ENCODE measurements at regions not wholly inside any gene's neighbourhood (a gene's known extent, or its start where the extent isn't known, plus 50 kb on each side); places are given as distances from the start of the nearest gene placed in this dataset.

DNA sequence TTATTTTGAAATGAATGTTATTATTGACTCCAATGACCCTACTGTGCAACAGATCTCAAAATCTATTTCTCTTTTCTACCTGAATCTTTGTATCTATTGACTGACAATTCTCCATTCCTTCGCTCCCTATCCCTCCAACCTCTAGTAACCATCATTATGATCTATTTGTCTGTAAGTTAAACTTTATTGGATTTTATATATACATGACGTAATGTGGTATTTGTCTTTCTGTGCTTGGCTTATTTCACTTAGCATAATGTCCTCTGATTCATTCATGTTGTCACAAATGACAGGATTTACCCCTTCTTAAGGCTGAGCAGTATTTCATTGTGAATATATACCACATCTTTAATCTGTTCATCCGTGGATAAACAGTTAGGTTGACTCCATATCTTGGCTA lies 200.4 kb upstream of the SORCS1 start:
- TF ChIP-seq NFE2L2 (conservative IDR thresholded peaks at IDR 0.05; ENCODE audit: low read length) (no peak), CHD2 (IDR thresholded peaks at IDR 0.05; ENCODE audit: low read length, partially characterized antibody) (no peak), EP300 (IDR thresholded peaks at IDR 0.05) (no peak), KDM1A (IDR thresholded peaks at IDR 0.05; ENCODE audit: low read depth) (no peak), MAFK (IDR thresholded peaks at IDR 0.05; ENCODE audit: partially characterized antibody) (no peak), POLR2A (IDR thresholded peaks at IDR 0.05; ENCODE audit: low read length) (no peak)
- TF ChIP-seq, protein P1, sequence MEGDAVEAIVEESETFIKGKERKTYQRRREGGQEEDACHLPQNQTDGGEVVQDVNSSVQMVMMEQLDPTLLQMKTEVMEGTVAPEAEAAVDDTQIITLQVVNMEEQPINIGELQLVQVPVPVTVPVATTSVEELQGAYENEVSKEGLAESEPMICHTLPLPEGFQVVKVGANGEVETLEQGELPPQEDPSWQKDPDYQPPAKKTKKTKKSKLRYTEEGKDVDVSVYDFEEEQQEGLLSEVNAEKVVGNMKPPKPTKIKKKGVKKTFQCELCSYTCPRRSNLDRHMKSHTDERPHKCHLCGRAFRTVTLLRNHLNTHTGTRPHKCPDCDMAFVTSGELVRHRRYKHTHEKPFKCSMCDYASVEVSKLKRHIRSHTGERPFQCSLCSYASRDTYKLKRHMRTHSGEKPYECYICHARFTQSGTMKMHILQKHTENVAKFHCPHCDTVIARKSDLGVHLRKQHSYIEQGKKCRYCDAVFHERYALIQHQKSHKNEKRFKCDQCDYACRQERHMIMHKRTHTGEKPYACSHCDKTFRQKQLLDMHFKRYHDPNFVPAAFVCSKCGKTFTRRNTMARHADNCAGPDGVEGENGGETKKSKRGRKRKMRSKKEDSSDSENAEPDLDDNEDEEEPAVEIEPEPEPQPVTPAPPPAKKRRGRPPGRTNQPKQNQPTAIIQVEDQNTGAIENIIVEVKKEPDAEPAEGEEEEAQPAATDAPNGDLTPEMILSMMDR (IDR thresholded peaks at IDR 0.05) = no peak
